ENCODE measurements at regions not wholly inside any gene's neighbourhood (a gene's known extent, or its start where the extent isn't known, plus 50 kb on each side); places are given as distances from the start of the nearest gene placed in this dataset.

DNA sequence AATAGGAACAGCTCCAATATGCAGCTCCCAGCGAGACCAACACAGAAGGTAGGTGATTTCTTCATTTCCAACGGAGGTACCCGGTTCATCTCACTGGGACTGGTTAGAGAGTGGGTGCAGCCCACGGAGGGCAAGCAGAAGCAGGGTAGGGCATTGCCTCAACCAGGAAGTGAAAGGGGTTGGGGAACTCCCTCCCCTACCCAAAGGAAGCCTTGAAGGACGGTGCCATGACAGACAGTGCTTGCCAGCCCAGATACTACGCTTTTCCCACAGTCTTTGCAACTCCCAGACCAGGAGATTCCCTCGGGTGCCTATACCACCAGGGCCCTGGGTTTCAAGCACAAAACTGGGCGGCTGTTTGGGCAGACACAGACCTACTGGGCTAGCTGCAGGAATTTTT, 576.9 kb upstream of the NECTIN3 start:
- TF ChIP-seq, protein P1, sequence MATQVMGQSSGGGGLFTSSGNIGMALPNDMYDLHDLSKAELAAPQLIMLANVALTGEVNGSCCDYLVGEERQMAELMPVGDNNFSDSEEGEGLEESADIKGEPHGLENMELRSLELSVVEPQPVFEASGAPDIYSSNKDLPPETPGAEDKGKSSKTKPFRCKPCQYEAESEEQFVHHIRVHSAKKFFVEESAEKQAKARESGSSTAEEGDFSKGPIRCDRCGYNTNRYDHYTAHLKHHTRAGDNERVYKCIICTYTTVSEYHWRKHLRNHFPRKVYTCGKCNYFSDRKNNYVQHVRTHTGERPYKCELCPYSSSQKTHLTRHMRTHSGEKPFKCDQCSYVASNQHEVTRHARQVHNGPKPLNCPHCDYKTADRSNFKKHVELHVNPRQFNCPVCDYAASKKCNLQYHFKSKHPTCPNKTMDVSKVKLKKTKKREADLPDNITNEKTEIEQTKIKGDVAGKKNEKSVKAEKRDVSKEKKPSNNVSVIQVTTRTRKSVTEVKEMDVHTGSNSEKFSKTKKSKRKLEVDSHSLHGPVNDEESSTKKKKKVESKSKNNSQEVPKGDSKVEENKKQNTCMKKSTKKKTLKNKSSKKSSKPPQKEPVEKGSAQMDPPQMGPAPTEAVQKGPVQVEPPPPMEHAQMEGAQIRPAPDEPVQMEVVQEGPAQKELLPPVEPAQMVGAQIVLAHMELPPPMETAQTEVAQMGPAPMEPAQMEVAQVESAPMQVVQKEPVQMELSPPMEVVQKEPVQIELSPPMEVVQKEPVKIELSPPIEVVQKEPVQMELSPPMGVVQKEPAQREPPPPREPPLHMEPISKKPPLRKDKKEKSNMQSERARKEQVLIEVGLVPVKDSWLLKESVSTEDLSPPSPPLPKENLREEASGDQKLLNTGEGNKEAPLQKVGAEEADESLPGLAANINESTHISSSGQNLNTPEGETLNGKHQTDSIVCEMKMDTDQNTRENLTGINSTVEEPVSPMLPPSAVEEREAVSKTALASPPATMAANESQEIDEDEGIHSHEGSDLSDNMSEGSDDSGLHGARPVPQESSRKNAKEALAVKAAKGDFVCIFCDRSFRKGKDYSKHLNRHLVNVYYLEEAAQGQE (IDR thresholded peaks at IDR 0.05; ENCODE audit: borderline replicate concordance): no peak
- TF ChIP-seq SMC3 (conservative IDR thresholded peaks at IDR 0.05; ENCODE audit: poor library complexity): no peak
- TF ChIP-seq, protein P2, sequence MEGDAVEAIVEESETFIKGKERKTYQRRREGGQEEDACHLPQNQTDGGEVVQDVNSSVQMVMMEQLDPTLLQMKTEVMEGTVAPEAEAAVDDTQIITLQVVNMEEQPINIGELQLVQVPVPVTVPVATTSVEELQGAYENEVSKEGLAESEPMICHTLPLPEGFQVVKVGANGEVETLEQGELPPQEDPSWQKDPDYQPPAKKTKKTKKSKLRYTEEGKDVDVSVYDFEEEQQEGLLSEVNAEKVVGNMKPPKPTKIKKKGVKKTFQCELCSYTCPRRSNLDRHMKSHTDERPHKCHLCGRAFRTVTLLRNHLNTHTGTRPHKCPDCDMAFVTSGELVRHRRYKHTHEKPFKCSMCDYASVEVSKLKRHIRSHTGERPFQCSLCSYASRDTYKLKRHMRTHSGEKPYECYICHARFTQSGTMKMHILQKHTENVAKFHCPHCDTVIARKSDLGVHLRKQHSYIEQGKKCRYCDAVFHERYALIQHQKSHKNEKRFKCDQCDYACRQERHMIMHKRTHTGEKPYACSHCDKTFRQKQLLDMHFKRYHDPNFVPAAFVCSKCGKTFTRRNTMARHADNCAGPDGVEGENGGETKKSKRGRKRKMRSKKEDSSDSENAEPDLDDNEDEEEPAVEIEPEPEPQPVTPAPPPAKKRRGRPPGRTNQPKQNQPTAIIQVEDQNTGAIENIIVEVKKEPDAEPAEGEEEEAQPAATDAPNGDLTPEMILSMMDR (IDR thresholded peaks at IDR 0.05; ENCODE audit: poor library complexity, severe bottlenecking): no peak
- TF ChIP-seq EP300 (conservative IDR thresholded peaks at IDR 0.05; ENCODE audit: poor library complexity, severe bottlenecking): no peak
- no peak for TF ChIP-seq TAF1 (IDR thresholded peaks at IDR 0.05; ENCODE audit: low read depth)
- TF ChIP-seq EZH2 (IDR thresholded peaks at IDR 0.05; ENCODE audit: borderline replicate concordance, insufficient read depth, low read length, poor library complexity, severe bottlenecking): no peak
- no peak for TF ChIP-seq POLR2AphosphoS5 (IDR thresholded peaks at IDR 0.05)
